Stimulated activated CD8-positive, alpha-beta memory T cell treated with anti-CD3 and anti-CD28 coated beads, Interleukin-15, amount 100 ng/mL, for 4 hours (primary cell): ENCODE measurements at regions not wholly inside any gene's neighbourhood (a gene's known extent, or its start where the extent isn't known, plus 50 kb on each side); places are given as distances from the start of the nearest gene placed in this dataset.
"Not testable (repeated sequence)": the region's sequence is repeated elsewhere in the genome, so short reads cannot be mapped to it uniquely, and the experiment has no call there.

ENCODE experiments used
- DNase-seq, 2 donors: peaks; one replicate each; pipeline ENCODE4 v3.0.0-alpha.2; 2020; ENCODE audit warnings: low read depth in 2 of 2

DNA sequence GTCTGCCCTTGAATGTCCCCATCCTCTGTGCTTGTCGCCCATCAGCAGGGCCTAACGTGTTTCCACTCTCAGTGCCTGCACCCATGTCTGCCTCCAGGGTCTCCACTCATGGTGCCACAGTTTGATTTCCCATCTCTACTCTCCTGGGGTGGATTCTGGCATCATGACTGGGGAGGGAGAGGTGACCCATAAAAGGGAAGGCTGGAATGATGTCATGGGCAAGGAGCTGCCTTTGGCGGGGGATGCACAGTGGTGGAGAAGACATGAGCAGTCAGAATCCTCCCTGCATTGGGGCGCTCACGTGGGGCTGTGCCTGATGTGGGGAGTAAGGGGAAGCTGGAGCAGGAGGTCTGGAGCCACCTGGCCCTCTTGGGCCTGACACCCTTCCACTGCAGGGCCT, 100.9 kb downstream of the USP22 start:
- DNase-seq: no peak

DNA sequence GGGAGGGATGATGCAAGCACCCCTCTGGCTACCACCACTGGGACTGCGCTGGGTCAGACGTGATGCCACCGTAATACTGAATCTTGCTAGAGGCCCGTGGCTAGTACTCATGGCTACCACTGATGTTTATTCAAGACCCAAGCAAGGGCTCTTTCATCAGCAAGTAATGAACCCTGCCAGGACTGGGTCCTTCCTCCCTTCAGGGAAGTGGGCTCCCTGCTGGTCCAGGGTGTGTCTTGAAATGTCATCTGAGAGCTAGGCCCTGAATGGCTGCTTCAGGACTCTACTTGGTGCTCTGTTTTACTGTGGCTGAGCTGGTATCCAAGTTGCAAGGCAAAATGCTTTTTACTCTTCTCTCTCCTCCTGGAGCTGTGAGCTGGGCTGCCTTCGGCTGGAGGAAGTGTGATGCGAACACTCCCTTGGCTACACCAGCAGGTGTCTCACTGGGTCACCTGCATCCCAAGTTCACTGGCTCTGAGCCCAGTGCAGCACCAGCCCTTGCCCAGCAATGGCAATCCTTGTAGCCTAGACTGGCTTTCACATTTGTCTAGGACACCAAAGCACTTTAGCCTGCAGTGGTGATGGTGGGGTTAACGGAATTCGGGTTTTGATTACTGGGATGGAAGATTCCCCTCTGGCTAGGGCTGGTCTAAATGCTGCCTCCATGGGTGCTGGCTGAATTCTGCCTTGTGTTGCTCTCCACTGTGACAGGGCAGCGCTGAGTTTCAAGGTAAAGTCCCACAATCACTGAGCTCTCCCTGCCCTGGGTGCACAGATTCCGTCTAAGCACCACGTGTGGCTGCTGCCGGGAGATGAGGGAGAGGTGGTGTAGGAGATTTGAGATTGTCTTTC, 98.6 kb downstream of the USP22 start:
- no peak for DNase-seq

- DNase-seq: not testable (repeated sequence)
Observed at GRCh38 chr17:20947708-20948107, 95.1 kb downstream of the USP22 start.

- DNase-seq: no peak
Observed at GRCh38 chr17:20948984-20949777, 93.6 kb downstream of the USP22 start.
